ENCODE measurements at regions not wholly inside any gene's neighbourhood (a gene's known extent, or its start where the extent isn't known, plus 50 kb on each side); places are given as distances from the start of the nearest gene placed in this dataset.

DNA sequence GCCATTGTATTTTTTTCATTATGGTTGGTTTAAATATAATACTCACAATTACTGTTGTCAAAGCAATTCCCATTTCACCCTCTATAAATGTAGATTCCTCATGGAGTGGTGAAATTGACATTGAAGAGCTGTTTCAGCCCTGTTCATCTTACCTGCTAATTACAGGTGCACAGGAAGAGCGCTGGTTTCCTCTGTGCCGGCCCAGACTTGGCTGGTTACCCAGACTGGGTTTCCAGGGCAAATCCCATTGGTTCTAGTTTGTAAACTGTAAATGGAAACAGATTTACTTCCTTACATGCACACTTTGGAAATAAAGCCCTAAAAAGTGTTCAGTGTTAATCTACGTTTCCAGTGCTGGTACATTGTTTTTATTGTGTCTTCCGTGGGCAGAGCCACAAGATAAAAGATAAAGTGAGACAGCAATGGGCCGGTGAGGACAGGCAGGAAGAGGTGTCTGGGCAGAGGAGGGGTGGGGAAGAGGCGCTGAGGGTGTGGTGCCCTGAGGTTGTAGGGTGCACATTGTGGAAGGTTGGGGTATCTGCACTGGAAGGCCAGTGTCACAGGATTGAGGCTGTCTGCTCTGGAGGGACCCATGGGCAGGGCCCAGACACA lies 71.6 kb upstream of the ZPBP start:
- no peak for TF ChIP-seq MYC (IDR thresholded peaks at IDR 0.05; ENCODE audit: low read depth, low read length)
- TF ChIP-seq, protein P1, sequence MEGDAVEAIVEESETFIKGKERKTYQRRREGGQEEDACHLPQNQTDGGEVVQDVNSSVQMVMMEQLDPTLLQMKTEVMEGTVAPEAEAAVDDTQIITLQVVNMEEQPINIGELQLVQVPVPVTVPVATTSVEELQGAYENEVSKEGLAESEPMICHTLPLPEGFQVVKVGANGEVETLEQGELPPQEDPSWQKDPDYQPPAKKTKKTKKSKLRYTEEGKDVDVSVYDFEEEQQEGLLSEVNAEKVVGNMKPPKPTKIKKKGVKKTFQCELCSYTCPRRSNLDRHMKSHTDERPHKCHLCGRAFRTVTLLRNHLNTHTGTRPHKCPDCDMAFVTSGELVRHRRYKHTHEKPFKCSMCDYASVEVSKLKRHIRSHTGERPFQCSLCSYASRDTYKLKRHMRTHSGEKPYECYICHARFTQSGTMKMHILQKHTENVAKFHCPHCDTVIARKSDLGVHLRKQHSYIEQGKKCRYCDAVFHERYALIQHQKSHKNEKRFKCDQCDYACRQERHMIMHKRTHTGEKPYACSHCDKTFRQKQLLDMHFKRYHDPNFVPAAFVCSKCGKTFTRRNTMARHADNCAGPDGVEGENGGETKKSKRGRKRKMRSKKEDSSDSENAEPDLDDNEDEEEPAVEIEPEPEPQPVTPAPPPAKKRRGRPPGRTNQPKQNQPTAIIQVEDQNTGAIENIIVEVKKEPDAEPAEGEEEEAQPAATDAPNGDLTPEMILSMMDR (IDR thresholded peaks at IDR 0.05; ENCODE audit: extremely low read depth in 1 of 2, insufficient read depth in 1 of 2, low read depth in 1 of 2, low read length in 2 of 2): no peak
- TF ChIP-seq, protein P2, sequence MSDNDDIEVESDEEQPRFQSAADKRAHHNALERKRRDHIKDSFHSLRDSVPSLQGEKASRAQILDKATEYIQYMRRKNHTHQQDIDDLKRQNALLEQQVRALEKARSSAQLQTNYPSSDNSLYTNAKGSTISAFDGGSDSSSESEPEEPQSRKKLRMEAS (IDR thresholded peaks at IDR 0.05; ENCODE audit: insufficient read depth, insufficient read length): no peak

Measured in endothelial cell of umbilical vein (primary cell).